ENCODE measurements at regions not wholly inside any gene's neighbourhood (a gene's known extent, or its start where the extent isn't known, plus 50 kb on each side); places are given as distances from the start of the nearest gene placed in this dataset.

DNA sequence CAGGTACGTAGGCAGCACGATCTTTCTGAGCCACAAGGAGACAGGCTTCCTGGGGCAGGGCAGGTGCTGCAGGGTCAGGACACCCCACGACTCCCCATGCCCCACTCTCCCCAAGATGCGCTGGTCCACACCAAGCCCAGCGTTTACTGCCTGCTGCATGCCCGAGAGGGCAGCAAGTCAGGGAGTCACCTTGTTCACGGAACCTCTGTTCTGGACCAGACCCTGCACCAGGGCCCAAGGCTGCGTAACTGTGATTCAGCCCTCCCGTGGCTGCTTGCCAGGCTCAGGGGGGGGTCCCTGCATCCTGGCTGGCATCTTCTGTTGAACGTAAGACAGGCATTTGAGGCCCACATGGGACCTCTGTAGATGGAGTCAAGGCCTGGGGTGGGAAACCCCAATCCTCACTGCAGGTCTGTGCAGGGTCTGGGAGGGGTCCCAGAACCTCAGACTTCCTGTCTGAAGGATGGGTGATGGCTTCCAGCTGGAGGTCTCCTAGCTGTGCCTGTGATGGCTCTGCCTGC, 228.6 kb upstream of the RTL1 start:
- TF ChIP-seq EZH2 (IDR thresholded peaks at IDR 0.05) (no peak), POLR2AphosphoS5 (IDR thresholded peaks at IDR 0.05; ENCODE audit: borderline replicate concordance, low read depth, low read length) (no peak)

Data from SK-N-MC (cell line).